ENCODE measurements at regions not wholly inside any gene's neighbourhood (a gene's known extent, or its start where the extent isn't known, plus 50 kb on each side); places are given as distances from the start of the nearest gene placed in this dataset.
A peak's percentile ranks its signal among the peaks of the same experiment; 100 is the strongest.
"Not testable (repeated sequence)": the region's sequence is repeated elsewhere in the genome, so short reads cannot be mapped to it uniquely, and the experiment has no call there.

- peak; percentile 93 for TF ChIP-seq CTCF (IDR thresholded peaks at IDR 0.05; ENCODE audit: control insufficient read depth, extremely low read depth, insufficient read depth)
- peak; percentile 21 for DNase-seq (ENCODE audit: low read depth)
- H3K4me3 ChIP-seq (ENCODE audit: low read depth, low read length), result no peak overlapping the region
Measured at GRCh38 chr18:34322365-34323289, 97.9 kb upstream of the NOL4 start.

GRCh38 chr18:34329840-34330239 lies 105.1 kb upstream of the NOL4 start:
- H3K4me3 ChIP-seq (ENCODE audit: low read depth, low read length), result no peak overlapping the region
- TF ChIP-seq CTCF (IDR thresholded peaks at IDR 0.05; ENCODE audit: control insufficient read depth, extremely low read depth, insufficient read depth), result no peak
- no peak for DNase-seq (ENCODE audit: low read depth)

- DNase-seq (ENCODE audit: low read depth), result no peak
- TF ChIP-seq CTCF (IDR thresholded peaks at IDR 0.05; ENCODE audit: control insufficient read depth, extremely low read depth, insufficient read depth), result no peak
- peak overlapping the region; percentile 39; the same call in 1 of the 2 replicates for H3K4me3 ChIP-seq (ENCODE audit: low read depth, low read length)
Measured at GRCh38 chr18:34330308-34330707, 105.6 kb upstream of the NOL4 start.

GRCh38 chr18:34330907-34331306 lies 106.2 kb upstream of the NOL4 start:
- not testable (repeated sequence) for DNase-seq (ENCODE audit: low read depth)
- peak overlapping the region; percentile 39 for H3K4me3 ChIP-seq (ENCODE audit: low read depth, low read length)

GRCh38 chr18:34331343-34331742 lies 106.6 kb upstream of the NOL4 start:
- not testable (repeated sequence) for DNase-seq (ENCODE audit: low read depth)
- peak overlapping the region; percentile 39 for H3K4me3 ChIP-seq (ENCODE audit: low read depth, low read length)

- no peak for TF ChIP-seq CTCF (IDR thresholded peaks at IDR 0.05; ENCODE audit: control insufficient read depth, extremely low read depth, insufficient read depth)
- H3K4me3 ChIP-seq (ENCODE audit: low read depth, low read length), result no peak overlapping the region
- no peak for DNase-seq (ENCODE audit: low read depth)
Measured at GRCh38 chr18:34339155-34339554, 114.4 kb upstream of the NOL4 start.

- TF ChIP-seq CTCF (IDR thresholded peaks at IDR 0.05; ENCODE audit: control insufficient read depth, extremely low read depth, insufficient read depth), result no peak
- no peak for DNase-seq (ENCODE audit: low read depth)
- no peak overlapping the region for H3K4me3 ChIP-seq (ENCODE audit: low read depth, low read length)
Measured at GRCh38 chr18:34342960-34343359, 118.2 kb upstream of the NOL4 start.

- no peak for TF ChIP-seq CTCF (IDR thresholded peaks at IDR 0.05; ENCODE audit: control insufficient read depth, extremely low read depth, insufficient read depth)
- DNase-seq (ENCODE audit: low read depth), result no peak
- H3K4me3 ChIP-seq (ENCODE audit: low read depth, low read length), result no peak overlapping the region
Measured at GRCh38 chr18:34345738-34346137, 121.0 kb upstream of the NOL4 start.

Data from LNCaP clone FGC (cell line).